VCaP (cell line): ENCODE measurements at regions not wholly inside any gene's neighbourhood (a gene's known extent, or its start where the extent isn't known, plus 50 kb on each side); places are given as distances from the start of the nearest gene placed in this dataset.
"Not testable (repeated sequence)": the region's sequence is repeated elsewhere in the genome, so short reads cannot be mapped to it uniquely, and the experiment has no call there.

ENCODE experiments used
- H3K27ac ChIP-seq: fragments of 450-650 bp; 2 replicates; pipeline ENCODE4 v1.5.1; 2017
- CTCF ChIP-seq: fragments of 450-650 bp; conservative IDR thresholded peaks from 2 replicates; pipeline ENCODE4 v1.5.1; 2017; ENCODE audit warnings: mild to moderate bottlenecking, moderate library complexity

GRCh38 chr3:170808041-170808440 lies 62.0 kb downstream of the RPL22L1 start:
- no peak for TF ChIP-seq CTCF
- H3K27ac ChIP-seq = no peak overlapping the region

- no peak overlapping the region for H3K27ac ChIP-seq
- no peak for TF ChIP-seq CTCF
Measured at GRCh38 chr3:170806676-170807075, 63.3 kb downstream of the RPL22L1 start.

GRCh38 chr3:170806141-170806540 lies 63.9 kb downstream of the RPL22L1 start:
- TF ChIP-seq CTCF = no peak
- no peak overlapping the region for H3K27ac ChIP-seq

- not testable (repeated sequence) for H3K27ac ChIP-seq
Measured at GRCh38 chr3:170805296-170805695, 64.7 kb downstream of the RPL22L1 start.

DNA sequence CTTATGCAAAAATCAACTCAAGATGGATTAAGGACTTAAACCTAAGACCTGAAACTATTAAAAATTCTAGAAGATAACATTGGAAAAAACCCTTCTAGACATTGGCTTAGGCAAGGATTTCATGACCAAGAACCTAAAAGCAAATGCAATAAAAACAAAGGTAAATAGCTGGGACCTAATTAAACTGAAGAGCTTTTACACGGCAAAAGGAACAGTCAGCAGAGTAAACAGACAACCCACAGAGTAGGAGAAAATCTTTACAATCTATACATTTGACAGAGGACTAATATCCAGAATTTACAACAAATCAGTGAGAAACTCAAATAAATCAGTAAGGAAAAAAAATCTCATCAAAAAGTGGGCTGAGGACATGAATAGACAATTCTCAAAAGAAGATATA lies 65.4 kb downstream of the RPL22L1 start:
- not testable (repeated sequence) for H3K27ac ChIP-seq

GRCh38 chr3:170804078-170804477 lies 65.9 kb downstream of the RPL22L1 start:
- TF ChIP-seq CTCF = no peak
- H3K27ac ChIP-seq = no peak overlapping the region

- no peak for TF ChIP-seq CTCF
Measured at GRCh38 chr3:170802164-170803151, 67.5 kb downstream of the RPL22L1 start.

GRCh38 chr3:170801597-170801996 lies 68.4 kb downstream of the RPL22L1 start:
- no peak for TF ChIP-seq CTCF
- H3K27ac ChIP-seq = no peak overlapping the region

More at GRCh38 chr3:170802164-170803151, 67.5 kb downstream of the RPL22L1 start:
- no peak overlapping the region for H3K27ac ChIP-seq

DNA sequence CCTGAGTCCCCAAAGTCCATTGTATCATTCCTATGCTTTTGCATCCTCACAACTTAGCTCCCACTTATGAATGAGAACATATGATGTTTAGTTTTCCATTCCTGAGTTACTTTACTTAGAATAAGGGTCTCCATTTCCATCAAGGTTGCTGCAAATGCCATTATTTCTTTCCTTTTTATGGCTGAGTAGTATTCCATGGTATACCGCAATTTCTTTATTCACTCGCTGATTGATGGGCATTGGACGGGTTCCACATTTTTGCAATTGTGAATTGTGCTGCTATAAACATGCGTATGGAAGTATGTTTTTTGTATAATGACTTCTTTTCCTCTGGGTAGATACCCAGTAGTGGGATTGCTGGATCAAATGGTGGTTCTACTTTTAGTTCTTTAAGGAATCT lies 69.7 kb downstream of the RPL22L1 start:
- not testable (repeated sequence) for H3K27ac ChIP-seq
